ENCODE measurements at regions not wholly inside any gene's neighbourhood (a gene's known extent, or its start where the extent isn't known, plus 50 kb on each side); places are given as distances from the start of the nearest gene placed in this dataset.

DNA sequence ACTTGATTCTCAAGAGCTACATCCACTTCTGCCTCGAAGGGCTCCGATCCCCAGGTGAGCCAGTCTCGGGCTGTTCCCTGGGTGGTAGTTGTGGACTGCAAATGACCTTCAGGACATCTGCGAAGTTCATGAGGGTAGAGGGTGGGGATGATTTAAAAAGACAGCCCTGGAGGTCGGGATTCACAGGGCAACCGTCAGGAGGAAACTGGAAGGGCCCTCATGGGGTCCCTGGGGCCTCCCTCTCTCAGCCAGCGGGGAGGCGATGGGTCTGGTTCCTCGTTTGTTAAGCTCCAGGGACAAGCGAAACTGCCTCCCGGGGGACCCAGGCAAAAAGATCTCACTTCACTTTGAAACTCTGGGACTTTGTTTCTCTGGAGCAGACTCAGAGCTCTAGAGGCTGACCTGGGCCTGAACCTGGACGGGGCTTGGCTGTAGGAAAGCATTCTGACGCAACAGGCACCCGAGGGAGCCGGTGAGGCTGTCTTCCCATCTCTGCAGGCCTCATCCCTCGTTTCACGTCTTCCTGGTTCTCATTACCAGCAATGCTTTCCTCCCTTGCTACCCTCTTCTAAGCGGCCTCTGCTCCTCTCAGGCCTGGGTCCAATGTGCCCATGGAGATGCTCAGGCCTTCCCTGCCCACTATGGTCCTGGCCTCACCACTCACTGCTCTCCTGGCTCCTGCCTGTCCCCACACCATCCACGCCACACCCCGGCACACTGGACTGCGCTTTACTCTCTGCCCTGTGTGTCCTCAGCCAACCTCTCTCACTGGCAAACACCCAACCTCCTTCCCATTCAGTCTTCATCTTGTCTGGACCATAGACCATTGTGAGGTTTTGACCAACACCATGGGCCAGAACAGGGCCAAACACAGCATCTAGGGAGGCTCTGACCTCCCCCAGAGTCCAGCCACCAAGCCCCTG lies 214.2 kb upstream of the TNRC6C start:
- no peaks in the 10 kb centered on the region for H3K27me3 ChIP-seq
- H3K4me1 ChIP-seq: no peaks in the 10 kb centered on the region
- TF ChIP-seq, protein P1, sequence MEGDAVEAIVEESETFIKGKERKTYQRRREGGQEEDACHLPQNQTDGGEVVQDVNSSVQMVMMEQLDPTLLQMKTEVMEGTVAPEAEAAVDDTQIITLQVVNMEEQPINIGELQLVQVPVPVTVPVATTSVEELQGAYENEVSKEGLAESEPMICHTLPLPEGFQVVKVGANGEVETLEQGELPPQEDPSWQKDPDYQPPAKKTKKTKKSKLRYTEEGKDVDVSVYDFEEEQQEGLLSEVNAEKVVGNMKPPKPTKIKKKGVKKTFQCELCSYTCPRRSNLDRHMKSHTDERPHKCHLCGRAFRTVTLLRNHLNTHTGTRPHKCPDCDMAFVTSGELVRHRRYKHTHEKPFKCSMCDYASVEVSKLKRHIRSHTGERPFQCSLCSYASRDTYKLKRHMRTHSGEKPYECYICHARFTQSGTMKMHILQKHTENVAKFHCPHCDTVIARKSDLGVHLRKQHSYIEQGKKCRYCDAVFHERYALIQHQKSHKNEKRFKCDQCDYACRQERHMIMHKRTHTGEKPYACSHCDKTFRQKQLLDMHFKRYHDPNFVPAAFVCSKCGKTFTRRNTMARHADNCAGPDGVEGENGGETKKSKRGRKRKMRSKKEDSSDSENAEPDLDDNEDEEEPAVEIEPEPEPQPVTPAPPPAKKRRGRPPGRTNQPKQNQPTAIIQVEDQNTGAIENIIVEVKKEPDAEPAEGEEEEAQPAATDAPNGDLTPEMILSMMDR (IDR thresholded peaks at IDR 0.05): no peak
- H3K4me3 ChIP-seq: no peak overlapping the region
- no peaks in the 10 kb centered on the region for H3K9me3 ChIP-seq
- FAIRE-seq (no peak), DNase-seq (peak in 1 of 6 donors; percentile 27), ATAC-seq (no peak)
- WGBS, 2 donors: 69 to 80% methylated on average over 21 of the region's 21 CpGs
- H3K36me3 ChIP-seq: no peaks in the 10 kb centered on the region
- no peak overlapping the region for H3K27ac ChIP-seq
- intact Hi-C loops (cut with DNase I): no loop called here

DNA sequence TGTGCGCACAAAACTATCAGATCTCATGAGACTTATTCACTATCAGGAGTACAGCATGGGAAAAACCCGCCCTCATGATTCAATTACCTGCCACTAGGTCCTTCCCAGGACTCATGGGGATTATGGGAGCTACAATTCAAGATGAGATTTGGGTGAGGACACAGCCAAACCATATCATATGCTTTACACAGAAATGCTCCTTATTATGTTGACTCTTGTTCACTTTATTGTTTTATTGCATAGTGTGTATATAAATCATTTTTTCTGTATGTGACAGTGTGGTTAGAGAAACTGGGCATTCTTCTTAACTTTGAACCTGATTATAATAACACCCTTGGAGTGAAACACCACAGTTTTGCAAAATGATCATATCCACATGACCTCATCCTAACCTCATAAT lies 212.8 kb upstream of the TNRC6C start:
- no peaks in the 10 kb centered on the region for H3K36me3 ChIP-seq

DNA sequence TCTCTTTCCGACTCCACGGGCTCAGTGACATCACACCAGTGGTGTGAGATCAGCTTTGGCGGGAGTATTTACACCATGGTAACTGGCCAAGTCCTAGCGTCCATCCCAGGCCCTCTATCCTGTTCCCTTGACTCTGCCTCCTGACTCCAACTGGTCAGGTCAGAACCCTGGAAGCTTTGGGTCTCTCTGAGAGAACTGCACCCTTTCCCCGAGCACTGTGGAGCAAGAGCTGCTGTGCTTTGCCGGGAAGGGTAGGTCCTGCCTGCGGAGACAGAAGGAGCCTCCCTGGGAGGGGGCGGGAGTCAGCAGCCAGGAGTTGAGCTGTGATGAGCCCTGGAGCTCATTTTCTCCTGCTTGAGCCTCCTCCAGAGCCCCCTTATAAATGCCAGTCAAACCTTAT lies 212.1 kb upstream of the TNRC6C start:
- H3K27me3 ChIP-seq: no peaks in the 10 kb centered on the region
- TF ChIP-seq, protein P1 (IDR thresholded peaks at IDR 0.05): no peak
- H3K4me3 ChIP-seq: no peak overlapping the region
- intact Hi-C loops (cut with DNase I): no loop called here
- ATAC-seq: no peak
- H3K9me3 ChIP-seq: no peaks in the 10 kb centered on the region
- no peak for FAIRE-seq
- DNase-seq: peak in 1 of 6 donors; percentile 25
- no peak overlapping the region for H3K27ac ChIP-seq
- no peaks in the 10 kb centered on the region for H3K36me3 ChIP-seq
- H3K4me1 ChIP-seq: no peaks in the 10 kb centered on the region
- 81 to 85% methylated on average over 8 of the region's 8 CpGs for WGBS, 2 donors

More for the DNA sequence above, 212.8 kb upstream of the TNRC6C start:
- DNase-seq: no peak
- TF ChIP-seq, protein P1 (IDR thresholded peaks at IDR 0.05): no peak
- 84 to 90% methylated on average over 2 of the region's 2 CpGs for WGBS, 2 donors
- H3K27me3 ChIP-seq: no peaks in the 10 kb centered on the region
- H3K9me3 ChIP-seq: no peaks in the 10 kb centered on the region
- no peak for ATAC-seq
- no peak overlapping the region for H3K4me3 ChIP-seq
- no peaks in the 10 kb centered on the region for H3K4me1 ChIP-seq
- intact Hi-C loops (cut with DNase I): no loop called here
- no peak overlapping the region for H3K27ac ChIP-seq
- no peak for FAIRE-seq

DNA sequence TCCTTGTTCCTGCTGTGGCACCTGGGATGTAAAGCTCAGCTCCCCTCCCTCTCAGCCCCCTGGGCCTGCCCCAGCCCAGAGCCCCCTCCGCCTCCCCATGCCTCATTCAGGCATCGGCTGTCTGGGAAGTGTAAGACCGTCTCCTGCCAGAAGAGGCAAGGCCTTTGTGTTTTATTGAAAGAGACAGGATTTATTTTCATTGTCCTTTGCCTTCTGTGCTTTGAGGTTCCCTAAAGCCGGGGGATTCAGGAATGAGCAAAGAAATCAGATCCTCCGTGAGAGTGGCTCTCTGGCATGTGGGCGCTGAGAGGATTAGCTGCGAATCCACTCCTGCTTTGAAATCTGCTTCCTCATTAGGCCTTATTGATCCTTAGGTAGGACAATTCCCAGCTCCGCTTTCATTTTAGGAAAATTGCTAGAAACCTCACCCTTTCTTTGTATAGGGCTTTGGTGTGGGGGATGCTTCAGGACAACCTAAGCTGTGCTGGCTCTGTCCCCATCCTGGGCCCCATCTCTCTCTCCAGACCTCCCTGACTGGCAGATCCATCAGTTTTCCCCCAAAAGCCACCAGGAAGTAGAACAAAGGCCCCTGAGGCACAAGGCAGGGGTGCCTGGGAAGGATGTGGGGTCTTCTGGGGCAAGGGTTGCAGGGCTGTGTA lies 211.5 kb upstream of the TNRC6C start:
- Histone ChIP-seq H3K4me3 (no peak overlapping the region), H3K36me3 (no peaks in the 10 kb centered on the region), H3K27me3 (no peaks in the 10 kb centered on the region), H3K9me3 (no peaks in the 10 kb centered on the region), H3K4me1 (no peaks in the 10 kb centered on the region), H3K27ac (no peak overlapping the region)
- intact Hi-C loops (cut with DNase I): no loop called here
- DNase-seq (peak in 1 of 6 donors; percentile 16), ATAC-seq (no peak), FAIRE-seq (no peak)
- TF ChIP-seq, protein P1 (IDR thresholded peaks at IDR 0.05): no peak
- 73 to 80% methylated on average over 8 of the region's 8 CpGs for WGBS, 2 donors

Data from pancreas (tissue), 10 donors.